Neural cell (in vitro differentiated cells): ENCODE measurements at regions not wholly inside any gene's neighbourhood (a gene's known extent, or its start where the extent isn't known, plus 50 kb on each side); places are given as distances from the start of the nearest gene placed in this dataset.

Experiments
- CTCF ChIP-seq: fragments of 450-650 bp; IDR thresholded peaks from 2 replicates; pipeline ENCODE4 v1.5.1; 2014; ENCODE audit warnings: antibody characterized with exemption, mild to moderate bottlenecking, moderate library complexity; ENCODE audit not compliant: poor library complexity, severe bottlenecking
- EP300 ChIP-seq: fragments of 450-650 bp; conservative IDR thresholded peaks from 2 replicates; pipeline ENCODE4 v1.6.1; 2014; ENCODE audit warnings: antibody characterized with exemption, mild to moderate bottlenecking, moderate library complexity; ENCODE audit not compliant: poor library complexity, severe bottlenecking
- EZH2 ChIP-seq: fragments of 200-600, 300-800 bp; shearing (Covaris generic), sonication (generic); IDR thresholded peaks from 2 replicates; pipeline ENCODE4 v1.6.1; 2014; ENCODE audit warnings: antibody characterized with exemption, low read length, borderline replicate concordance, mild to moderate bottlenecking; ENCODE audit not compliant: insufficient read depth, poor library complexity, severe bottlenecking
- MXI1 ChIP-seq: fragments of 450-650 bp; conservative IDR thresholded peaks from 2 replicates; pipeline ENCODE4 v1.6.1; 2014; ENCODE audit warnings: antibody characterized with exemption, mild to moderate bottlenecking; ENCODE audit not compliant: poor library complexity, severe bottlenecking
- POLR2AphosphoS5 ChIP-seq: IDR thresholded peaks from 2 replicates; pipeline ENCODE4 v1.6.1; 2012
- RAD21 ChIP-seq: fragments of 450-650 bp; conservative IDR thresholded peaks from 2 replicates; pipeline ENCODE4 v1.6.1; 2014; ENCODE audit warnings: antibody characterized with exemption, mild to moderate bottlenecking, moderate library complexity
- REST ChIP-seq: IDR thresholded peaks from 2 replicates; pipeline ENCODE4 v1.6.1; 2012; ENCODE audit warnings: borderline replicate concordance
- SMC3 ChIP-seq: fragments of 450-650 bp; conservative IDR thresholded peaks from 2 replicates; pipeline ENCODE4 v1.6.1; 2014; ENCODE audit warnings: antibody characterized with exemption, mild to moderate bottlenecking, moderate library complexity; ENCODE audit not compliant: poor library complexity
- TAF1 ChIP-seq: IDR thresholded peaks from 2 replicates; pipeline ENCODE4 v1.6.1; 2012; ENCODE audit warnings: low read depth

- TF ChIP-seq EZH2 (no peak), CTCF (no peak), REST (no peak), EP300 (no peak), POLR2AphosphoS5 (no peak), MXI1 (no peak), SMC3 (no peak), RAD21 (no peak), TAF1 (no peak)
These were observed 422.1 kb upstream of the PIK3R1 start for GRCh38 chr5:67793418-67793817.
